ENCODE measurements at regions not wholly inside any gene's neighbourhood (a gene's known extent, or its start where the extent isn't known, plus 50 kb on each side); places are given as distances from the start of the nearest gene placed in this dataset.
"Not testable (repeated sequence)": the region's sequence is repeated elsewhere in the genome, so short reads cannot be mapped to it uniquely, and the experiment has no call there.

DNA sequence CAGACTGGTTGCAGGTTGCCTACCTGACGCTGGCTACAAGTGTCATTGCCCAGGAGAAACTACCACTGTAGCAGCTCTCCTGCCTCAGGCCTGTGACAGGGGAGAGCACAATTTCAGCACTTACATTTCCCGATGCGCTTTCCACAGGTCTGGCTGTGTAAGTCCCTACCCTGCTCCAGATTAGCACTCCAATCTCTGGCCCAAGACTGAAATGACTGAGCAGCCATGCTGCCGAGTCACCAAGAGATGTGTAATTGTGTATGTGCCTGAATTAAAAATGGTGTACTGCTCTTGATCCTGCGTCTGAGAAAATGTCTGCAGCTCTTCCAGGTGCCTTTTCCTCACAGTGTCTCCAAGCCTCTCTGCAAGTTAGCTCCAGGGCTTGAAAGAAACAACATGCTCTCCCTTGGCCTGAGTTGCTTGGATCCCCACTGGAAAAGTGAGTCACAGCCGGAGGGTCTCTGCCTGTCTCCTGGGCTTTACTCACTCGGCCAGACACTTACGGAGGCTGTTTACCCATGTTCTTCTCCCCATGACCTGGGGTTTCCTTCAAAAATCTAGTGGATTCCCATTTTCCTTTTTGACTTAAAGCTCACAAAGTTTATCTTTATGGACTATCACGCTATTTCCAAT is 1001.7 kb upstream of the KCND2 start:
- H3K9me3 ChIP-seq = no peaks in the 10 kb centered on the region
- H3K27me3 ChIP-seq = no peaks in the 10 kb centered on the region
- H3K4me1 ChIP-seq = no peaks in the 10 kb centered on the region
- DNase-seq = no peak
- H3K4me3 ChIP-seq = no peak overlapping the region
- intact Hi-C loops (cut with DNase I; ENCODE audit: low total_unique reads) = no loop called here
- no peak overlapping the region for H3K27ac ChIP-seq
- no peaks in the 10 kb centered on the region for H3K36me3 ChIP-seq
- TF ChIP-seq POLR2A (IDR thresholded peaks at IDR 0.05) = no peak
- TF ChIP-seq, protein P1, sequence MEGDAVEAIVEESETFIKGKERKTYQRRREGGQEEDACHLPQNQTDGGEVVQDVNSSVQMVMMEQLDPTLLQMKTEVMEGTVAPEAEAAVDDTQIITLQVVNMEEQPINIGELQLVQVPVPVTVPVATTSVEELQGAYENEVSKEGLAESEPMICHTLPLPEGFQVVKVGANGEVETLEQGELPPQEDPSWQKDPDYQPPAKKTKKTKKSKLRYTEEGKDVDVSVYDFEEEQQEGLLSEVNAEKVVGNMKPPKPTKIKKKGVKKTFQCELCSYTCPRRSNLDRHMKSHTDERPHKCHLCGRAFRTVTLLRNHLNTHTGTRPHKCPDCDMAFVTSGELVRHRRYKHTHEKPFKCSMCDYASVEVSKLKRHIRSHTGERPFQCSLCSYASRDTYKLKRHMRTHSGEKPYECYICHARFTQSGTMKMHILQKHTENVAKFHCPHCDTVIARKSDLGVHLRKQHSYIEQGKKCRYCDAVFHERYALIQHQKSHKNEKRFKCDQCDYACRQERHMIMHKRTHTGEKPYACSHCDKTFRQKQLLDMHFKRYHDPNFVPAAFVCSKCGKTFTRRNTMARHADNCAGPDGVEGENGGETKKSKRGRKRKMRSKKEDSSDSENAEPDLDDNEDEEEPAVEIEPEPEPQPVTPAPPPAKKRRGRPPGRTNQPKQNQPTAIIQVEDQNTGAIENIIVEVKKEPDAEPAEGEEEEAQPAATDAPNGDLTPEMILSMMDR (IDR thresholded peaks at IDR 0.05) = no peak

DNA sequence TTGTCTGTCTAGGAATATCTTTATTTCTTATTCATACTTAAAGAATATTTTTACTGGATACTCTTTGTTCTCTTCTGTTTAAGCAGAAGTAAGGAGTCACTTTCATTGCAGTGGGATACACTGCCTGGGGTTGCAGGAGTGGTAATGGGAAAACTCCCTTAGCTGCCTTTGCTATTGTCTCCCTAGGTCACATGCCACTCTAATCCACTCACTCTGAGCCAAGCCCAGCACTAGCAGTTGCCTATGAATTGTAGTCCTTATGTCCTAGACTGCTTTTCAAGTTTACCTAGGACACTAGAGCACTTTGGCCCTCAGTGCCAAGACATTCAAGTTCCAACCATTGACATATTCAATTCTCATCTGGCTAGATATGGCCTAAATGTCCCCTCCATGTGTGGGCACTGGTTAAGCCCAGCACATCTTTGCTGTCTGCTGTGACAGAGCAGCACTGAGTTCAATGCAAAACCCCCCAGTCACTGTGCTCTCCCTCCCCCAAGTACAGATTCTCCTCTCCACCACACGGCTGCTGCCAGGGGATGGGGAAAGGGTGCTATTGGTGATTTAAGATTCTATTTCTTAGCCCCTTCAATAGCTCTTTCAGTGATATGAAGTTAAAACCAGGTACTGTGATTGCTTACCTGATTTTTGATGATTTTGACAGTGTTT is 991.7 kb upstream of the KCND2 start:
- intact Hi-C loops (cut with DNase I; ENCODE audit: low total_unique reads) = no loop called here
- no peaks in the 10 kb centered on the region for H3K9me3 ChIP-seq

DNA sequence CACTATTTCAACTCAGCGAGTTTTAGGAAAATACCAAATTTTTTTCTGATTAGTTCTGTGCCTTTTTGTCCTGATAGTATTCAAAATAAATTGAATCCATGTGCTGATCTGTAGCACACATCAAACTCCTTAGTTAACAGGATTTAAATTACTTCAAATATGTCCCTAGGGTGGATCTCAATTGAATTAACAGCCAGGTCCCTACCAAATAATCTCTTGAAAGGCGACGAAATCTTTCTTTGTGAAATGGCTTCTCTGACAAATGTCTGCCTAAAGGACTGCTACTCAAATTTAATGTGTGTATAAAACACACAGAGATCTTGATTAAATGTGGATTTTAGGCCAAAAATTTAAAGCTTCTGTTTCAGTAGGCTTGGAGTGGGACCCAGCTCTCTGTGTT is 989.6 kb upstream of the KCND2 start:
- H3K36me3 ChIP-seq = no peaks in the 10 kb centered on the region
- no peak for DNase-seq
- no peaks in the 10 kb centered on the region for H3K27me3 ChIP-seq
- intact Hi-C loops (cut with DNase I; ENCODE audit: low total_unique reads) = no loop called here
- H3K9me3 ChIP-seq = no peaks in the 10 kb centered on the region
- no peaks in the 10 kb centered on the region for H3K4me1 ChIP-seq
- no peak overlapping the region for H3K27ac ChIP-seq
- no peak overlapping the region for H3K4me3 ChIP-seq
- TF ChIP-seq, protein P1 (IDR thresholded peaks at IDR 0.05) = no peak
- no peak for TF ChIP-seq POLR2A (IDR thresholded peaks at IDR 0.05)

More for the DNA sequence above, 991.7 kb upstream of the KCND2 start:
- TF ChIP-seq POLR2A (IDR thresholded peaks at IDR 0.05) = no peak
- TF ChIP-seq, protein P1 (IDR thresholded peaks at IDR 0.05) = no peak
- no peak overlapping the region for H3K4me3 ChIP-seq
- no peaks in the 10 kb centered on the region for H3K4me1 ChIP-seq
- DNase-seq = no peak
- no peak overlapping the region for H3K27ac ChIP-seq
- H3K27me3 ChIP-seq = no peaks in the 10 kb centered on the region
- no peaks in the 10 kb centered on the region for H3K36me3 ChIP-seq

DNA sequence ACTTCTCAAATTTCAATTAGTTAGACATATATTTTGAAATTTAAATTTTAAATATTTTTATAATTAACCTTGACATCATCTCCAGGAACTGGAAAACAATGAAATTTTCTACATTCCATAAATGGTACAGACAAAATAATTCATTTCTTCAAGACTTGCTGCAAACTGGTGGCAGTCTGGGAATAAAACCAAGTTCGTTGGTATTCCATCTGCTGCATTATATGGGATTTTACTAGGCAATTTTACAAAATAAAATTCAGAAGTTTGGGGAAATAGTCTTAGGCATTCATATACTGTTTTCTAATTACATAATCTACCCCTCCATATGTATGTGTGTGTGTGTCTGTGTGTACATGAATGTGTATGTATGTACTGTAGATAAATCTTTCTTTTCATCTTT is 984.6 kb upstream of the KCND2 start:
- Histone ChIP-seq H3K4me3 (no peak overlapping the region), H3K27ac (no peak overlapping the region), H3K36me3 (peaks cover 0 to under 1% of the 10 kb centered on the region in 2 donors), H3K4me1 (no peaks in the 10 kb centered on the region), H3K27me3 (no peaks in the 10 kb centered on the region), H3K9me3 (no peaks in the 10 kb centered on the region)
- no peak for DNase-seq
- TF ChIP-seq POLR2A (IDR thresholded peaks at IDR 0.05) = no peak
- TF ChIP-seq, protein P1 (IDR thresholded peaks at IDR 0.05) = no peak
- intact Hi-C loops (cut with DNase I; ENCODE audit: low total_unique reads) = no loop called here

DNA sequence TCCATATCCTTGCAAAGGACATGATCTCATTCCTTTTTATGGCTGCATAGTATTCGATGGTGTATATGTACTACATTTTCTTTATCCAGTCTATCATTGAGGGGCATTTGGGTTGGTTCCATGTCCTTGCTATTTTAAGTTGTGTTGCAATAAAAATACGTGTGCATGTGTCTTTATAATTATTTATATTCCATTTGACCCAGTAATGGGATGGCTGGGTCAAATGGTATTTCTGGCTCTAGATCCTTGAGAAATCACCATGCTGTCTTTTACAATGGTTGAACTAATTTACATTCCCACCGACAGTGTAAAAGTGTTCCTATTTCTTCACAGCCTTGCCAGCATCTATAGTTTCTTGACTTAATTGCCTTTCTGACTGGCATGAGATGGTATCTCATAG is 972.6 kb upstream of the KCND2 start:
- H3K27me3 ChIP-seq; H3K9me3 ChIP-seq; intact Hi-C loops (cut with DNase I; ENCODE audit: low total_unique reads); H3K36me3 ChIP-seq; DNase-seq; H3K4me1 ChIP-seq; H3K4me3 ChIP-seq; H3K27ac ChIP-seq: not testable (repeated sequence)
